MCF 10A (cell line): ENCODE measurements at regions not wholly inside any gene's neighbourhood (a gene's known extent, or its start where the extent isn't known, plus 50 kb on each side); places are given as distances from the start of the nearest gene placed in this dataset.

ENCODE experiments used
- BruUV-seq: library from RNA; stranded (reverse); fragments of 400-500 nt; replicated peaks from 2 replicates; lab custom pipeline; 2021; lab: Mats Ljungman, UMichigan
- CTCF ChIA-PET: fragments of 300-600 bp; sonication (Branson Sonifier 250); formaldehyde crosslinking; extraction: SDS; loops from one replicate; lab custom pipeline; 2021; ENCODE audit warnings: antibody characterized with exemption, inconsistent platforms; lab: Yijun Ruan, JAX
- POLR2A ChIA-PET: fragments of 300-600, 350-650 bp; sonication (Branson Sonifier 250); formaldehyde crosslinking; extraction: SDS; loops from one replicate; lab custom pipeline; 2020; ENCODE audit warnings: antibody characterized with exemption, inconsistent platforms; lab: Yijun Ruan, JAX
- DNase-seq: peaks from one replicate; pipeline ENCODE4 v3.0.0-alpha.2; 2018; ENCODE audit not compliant: unreplicated experiment
- H3K27ac Mint-ChIP-seq: one replicate; pipeline ENCODE4 v1.8.0; 2022; ENCODE audit warnings: mild to moderate bottlenecking, low read depth, mixed read lengths; ENCODE audit not compliant: unreplicated experiment
- H3K27me3 Mint-ChIP-seq: one replicate; pipeline ENCODE4 v1.8.0; 2022; ENCODE audit warnings: mixed read lengths; ENCODE audit not compliant: insufficient read depth, unreplicated experiment
- H3K36me3 Mint-ChIP-seq: one replicate; pipeline ENCODE4 v1.8.0; 2022; ENCODE audit warnings: mild to moderate bottlenecking, moderate library complexity, mixed read lengths; ENCODE audit not compliant: insufficient read depth, unreplicated experiment
- H3K4me1 Mint-ChIP-seq: one replicate; pipeline ENCODE4 v1.8.0; 2022; ENCODE audit warnings: mixed read lengths; ENCODE audit not compliant: insufficient read depth, unreplicated experiment
- H3K4me3 Mint-ChIP-seq: one replicate; pipeline ENCODE4 v1.8.0; 2022; ENCODE audit warnings: mild to moderate bottlenecking, moderate library complexity, mixed read lengths; ENCODE audit not compliant: unreplicated experiment
- H3K9me3 Mint-ChIP-seq: one replicate; pipeline ENCODE4 v1.8.0; 2022; ENCODE audit warnings: mixed read lengths; ENCODE audit not compliant: unreplicated experiment
- intact Hi-C: fragments of 100-400 bp; cut with micrococcal nuclease; formaldehyde crosslinking; loops from 2 replicates; pipeline ENCODE4 v1.14.1; 2022
- TF ChIP-seq, protein P1 (sequence below): fragments of 200-600 bp; IDR thresholded peaks from one replicate; pipeline ENCODE4 v1.8.0; 2022; ENCODE audit warnings: antibody characterized with exemption, mild to moderate bottlenecking; ENCODE audit not compliant: unreplicated experiment

DNA sequence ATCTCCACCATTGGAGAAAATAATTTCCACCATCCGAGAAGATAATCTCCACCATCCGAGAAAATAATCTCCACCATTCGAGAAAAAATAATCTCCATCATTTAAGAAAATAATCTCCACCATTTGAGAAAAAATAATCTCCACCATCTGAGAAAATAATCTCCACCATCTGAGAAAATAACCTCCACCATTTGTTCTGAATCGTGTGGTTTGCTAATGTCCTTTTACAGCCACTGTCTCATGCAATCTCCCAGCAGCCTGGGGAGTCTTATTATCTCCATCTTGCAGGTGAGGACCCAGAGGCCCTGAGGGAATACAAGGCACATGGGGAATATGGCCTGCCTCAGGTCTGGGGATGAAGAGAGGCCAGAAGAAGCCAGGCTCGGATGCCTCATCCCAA, 54.1 kb upstream of the TCF20 start:
- intact Hi-C loops, result no loop called here
- Mint-ChIP-seq H3K36me3 (peaks cover 6% of the 10 kb centered on the region), H3K9me3 (no peaks in the 10 kb centered on the region), H3K27me3 (no peaks in the 10 kb centered on the region), H3K4me1 (peaks cover 14% of the 10 kb centered on the region), H3K4me3 (no peak overlapping the region), H3K27ac (no peak overlapping the region)
- no peak for DNase-seq
- ChIA-PET POLR2A (no interaction called here), CTCF (interaction anchor here (1.7 kb wide), 1 partner anchor 11 kb away, joined by 5 read pairs; no protein-coding TSS in a partner anchor)
- no TSS peak for BruUV-seq
- TF ChIP-seq, protein P1, sequence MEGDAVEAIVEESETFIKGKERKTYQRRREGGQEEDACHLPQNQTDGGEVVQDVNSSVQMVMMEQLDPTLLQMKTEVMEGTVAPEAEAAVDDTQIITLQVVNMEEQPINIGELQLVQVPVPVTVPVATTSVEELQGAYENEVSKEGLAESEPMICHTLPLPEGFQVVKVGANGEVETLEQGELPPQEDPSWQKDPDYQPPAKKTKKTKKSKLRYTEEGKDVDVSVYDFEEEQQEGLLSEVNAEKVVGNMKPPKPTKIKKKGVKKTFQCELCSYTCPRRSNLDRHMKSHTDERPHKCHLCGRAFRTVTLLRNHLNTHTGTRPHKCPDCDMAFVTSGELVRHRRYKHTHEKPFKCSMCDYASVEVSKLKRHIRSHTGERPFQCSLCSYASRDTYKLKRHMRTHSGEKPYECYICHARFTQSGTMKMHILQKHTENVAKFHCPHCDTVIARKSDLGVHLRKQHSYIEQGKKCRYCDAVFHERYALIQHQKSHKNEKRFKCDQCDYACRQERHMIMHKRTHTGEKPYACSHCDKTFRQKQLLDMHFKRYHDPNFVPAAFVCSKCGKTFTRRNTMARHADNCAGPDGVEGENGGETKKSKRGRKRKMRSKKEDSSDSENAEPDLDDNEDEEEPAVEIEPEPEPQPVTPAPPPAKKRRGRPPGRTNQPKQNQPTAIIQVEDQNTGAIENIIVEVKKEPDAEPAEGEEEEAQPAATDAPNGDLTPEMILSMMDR, result no peak

DNA sequence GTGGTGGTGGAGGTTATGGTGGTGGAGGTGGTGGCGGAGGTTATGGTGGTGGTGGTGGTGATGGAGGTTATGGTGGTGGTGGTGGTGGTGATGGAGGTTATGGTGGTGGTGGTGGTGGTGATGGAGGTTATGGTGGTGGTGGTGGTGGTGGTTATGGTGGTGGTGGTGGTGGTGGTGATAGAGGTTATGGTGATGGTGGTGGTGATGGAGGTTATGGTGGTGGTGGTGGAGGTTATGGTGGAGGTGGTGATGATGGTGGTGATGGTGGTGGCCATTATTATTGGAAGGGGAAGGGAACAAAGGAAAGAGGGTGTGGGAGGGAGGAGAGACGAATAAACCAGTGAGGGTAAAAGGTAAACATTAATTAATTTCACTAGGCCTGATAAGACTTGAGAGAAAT, 53.5 kb upstream of the TCF20 start:
- TF ChIP-seq, protein P1, result no peak
- Mint-ChIP-seq H3K27ac (no peak overlapping the region), H3K27me3 (no peaks in the 10 kb centered on the region), H3K9me3 (no peaks in the 10 kb centered on the region), H3K4me1 (peaks cover 14% of the 10 kb centered on the region), H3K4me3 (no peak overlapping the region), H3K36me3 (peaks cover 6% of the 10 kb centered on the region)
- ChIA-PET CTCF (interaction anchor here (0.5 kb wide), 1 partner anchor 297 kb away, joined by 3 read pairs; no protein-coding TSS in a partner anchor), POLR2A (interaction anchor here (0.6 kb wide), 1 partner anchor 1302 kb away, joined by 3 read pairs; no protein-coding TSS in a partner anchor)
- intact Hi-C loops, result no loop called here
- no peak for DNase-seq
- BruUV-seq, result no TSS peak

DNA sequence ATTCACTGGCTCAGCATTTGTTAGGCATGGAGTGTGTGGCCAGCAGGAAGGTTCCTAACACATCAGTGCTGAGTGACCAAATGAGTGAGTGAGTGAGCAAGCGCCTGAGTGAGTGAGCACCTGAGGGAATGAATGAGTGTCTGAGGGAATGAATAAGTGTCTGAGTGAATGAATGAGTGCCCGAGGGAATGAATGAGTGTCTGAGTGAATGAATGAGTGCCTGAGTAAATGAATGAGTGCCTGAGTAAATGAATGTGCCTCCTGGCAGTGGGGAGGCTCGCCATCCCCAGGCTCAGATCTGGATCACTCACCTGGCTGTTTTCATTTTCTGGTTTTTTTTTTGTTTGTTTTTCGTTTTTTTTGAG, 52.1 kb upstream of the TCF20 start:
- CTCF ChIA-PET, result no interaction called here
- no peak overlapping the region for H3K4me3 Mint-ChIP-seq
- no peaks in the 10 kb centered on the region for H3K9me3 Mint-ChIP-seq
- DNase-seq, result no peak
- H3K36me3 Mint-ChIP-seq, result peaks cover 6% of the 10 kb centered on the region
- H3K27me3 Mint-ChIP-seq, result no peaks in the 10 kb centered on the region
- no peak overlapping the region for H3K27ac Mint-ChIP-seq
- H3K4me1 Mint-ChIP-seq, result peaks cover 14% of the 10 kb centered on the region
- BruUV-seq, result no TSS peak
- intact Hi-C loops, result no loop called here
- POLR2A ChIA-PET, result interaction anchor here (1.0 kb wide), 1 partner anchor 23 kb away, joined by 3 read pairs; no protein-coding TSS in a partner anchor
- TF ChIP-seq, protein P1, result no peak

DNA sequence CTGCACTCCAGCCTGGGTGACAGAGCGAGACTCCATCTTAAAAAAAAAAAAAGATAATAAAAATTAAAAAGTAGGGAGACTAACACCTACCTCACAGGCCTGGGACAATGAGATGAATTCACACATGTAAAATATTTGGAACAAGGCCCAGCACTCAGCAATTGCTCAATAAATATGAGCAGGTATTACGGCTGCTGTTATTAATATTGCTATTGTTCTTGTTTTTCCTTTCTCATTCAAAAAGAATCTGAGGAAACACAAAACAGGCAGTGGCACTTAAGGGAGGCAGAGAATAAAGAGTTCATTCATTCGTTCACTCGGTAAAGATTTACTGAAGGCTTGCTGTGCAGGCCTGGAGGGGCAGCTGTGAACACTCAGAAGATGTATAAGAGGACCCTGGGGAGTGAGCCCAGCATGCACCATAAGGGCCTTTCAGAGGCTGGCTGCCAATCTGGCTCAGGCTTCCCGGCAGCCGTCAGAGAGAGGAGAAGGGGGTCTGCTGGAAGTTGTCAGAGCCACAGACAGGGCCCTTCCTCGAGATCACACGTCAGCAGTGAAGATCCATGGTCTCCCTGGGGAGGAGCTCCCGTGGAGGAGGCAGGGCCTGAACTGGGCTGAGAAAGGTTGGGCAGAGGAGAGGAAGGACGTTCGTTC, 51.6 kb upstream of the TCF20 start:
- no TSS peak for BruUV-seq
- H3K9me3 Mint-ChIP-seq, result no peaks in the 10 kb centered on the region
- ChIA-PET CTCF (interaction anchor here (0.5 kb wide), 1 partner anchor 9 kb away, joined by 3 read pairs; no protein-coding TSS in a partner anchor), POLR2A (interaction anchor here (0.7 to 1.6 kb wide), 4 partner anchors 23 to 108 kb away, joined by 3 to 4 read pairs (median 3); no protein-coding TSS in a partner anchor)
- no peak overlapping the region for H3K27ac Mint-ChIP-seq
- H3K27me3 Mint-ChIP-seq, result no peaks in the 10 kb centered on the region
- H3K36me3 Mint-ChIP-seq, result peaks cover 6% of the 10 kb centered on the region
- TF ChIP-seq, protein P1, result no peak
- no peak overlapping the region for H3K4me3 Mint-ChIP-seq
- H3K4me1 Mint-ChIP-seq, result peaks cover 19% of the 10 kb centered on the region
- intact Hi-C loops, result no loop called here
- DNase-seq, result peak; percentile 75
